ENCODE measurements at regions not wholly inside any gene's neighbourhood (a gene's known extent, or its start where the extent isn't known, plus 50 kb on each side); places are given as distances from the start of the nearest gene placed in this dataset.
"Not testable (repeated sequence)": the region's sequence is repeated elsewhere in the genome, so short reads cannot be mapped to it uniquely, and the experiment has no call there.

DNA sequence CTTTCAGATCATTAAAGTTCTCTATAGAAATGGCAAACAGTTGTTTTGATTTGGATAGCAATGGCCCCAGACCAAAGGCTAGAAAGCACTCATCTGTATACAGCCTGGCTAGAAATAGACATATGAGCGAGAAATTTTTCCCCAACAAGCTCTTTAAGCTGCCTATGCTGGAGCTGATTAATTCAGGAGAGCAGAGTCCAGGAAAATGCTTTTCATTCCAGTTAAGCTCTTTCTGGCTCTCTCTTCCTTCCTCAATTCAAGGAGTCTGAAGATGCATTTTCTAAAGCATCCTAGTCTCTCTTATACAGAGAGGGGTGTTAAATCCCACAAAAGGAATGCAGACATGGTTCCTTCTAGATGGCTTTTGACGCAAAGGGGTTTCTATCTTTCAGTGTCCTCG lies 141.7 kb upstream of the RAI2 start:
- DNase-seq: no peak

DNA sequence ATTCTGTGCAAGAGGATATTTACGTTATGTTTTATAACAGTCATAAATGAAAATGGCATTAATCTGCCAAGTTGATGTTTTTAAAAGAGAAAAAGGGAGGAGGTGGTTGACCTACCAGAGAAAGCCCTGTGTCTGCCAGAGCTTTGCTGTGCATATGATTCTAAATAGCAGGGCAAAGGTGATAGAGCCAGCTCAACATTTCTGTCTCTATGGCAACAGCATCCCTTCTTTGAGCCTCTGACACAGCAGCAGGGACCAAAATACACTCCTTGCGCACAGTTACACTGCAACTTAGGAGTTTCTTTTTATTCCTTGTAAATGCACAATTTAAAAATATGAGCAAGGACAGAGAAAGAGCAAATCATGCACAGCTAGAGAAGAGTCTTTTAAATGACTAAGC lies 133.3 kb upstream of the RAI2 start:
- no peak for DNase-seq

DNA sequence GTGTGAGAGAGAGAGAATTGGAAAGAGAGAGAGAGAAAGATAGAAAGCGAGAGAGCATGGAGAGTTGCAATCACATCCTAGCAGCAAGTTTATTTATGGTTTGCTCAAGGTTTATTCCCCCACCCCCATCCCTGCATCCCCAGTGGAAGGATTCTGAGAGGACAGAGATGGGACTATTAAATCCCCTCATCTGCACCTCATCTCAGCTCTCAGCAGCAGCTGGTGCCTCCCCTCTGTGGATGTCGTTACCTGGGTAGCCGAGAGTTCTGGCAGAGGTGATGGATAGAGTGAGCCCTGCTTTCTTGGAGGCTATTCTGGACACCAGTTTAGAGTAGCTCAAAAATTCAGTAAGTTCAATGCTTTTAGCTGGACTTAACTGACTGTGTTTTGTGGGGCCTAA lies 132.0 kb upstream of the RAI2 start:
- no peak for DNase-seq

DNA sequence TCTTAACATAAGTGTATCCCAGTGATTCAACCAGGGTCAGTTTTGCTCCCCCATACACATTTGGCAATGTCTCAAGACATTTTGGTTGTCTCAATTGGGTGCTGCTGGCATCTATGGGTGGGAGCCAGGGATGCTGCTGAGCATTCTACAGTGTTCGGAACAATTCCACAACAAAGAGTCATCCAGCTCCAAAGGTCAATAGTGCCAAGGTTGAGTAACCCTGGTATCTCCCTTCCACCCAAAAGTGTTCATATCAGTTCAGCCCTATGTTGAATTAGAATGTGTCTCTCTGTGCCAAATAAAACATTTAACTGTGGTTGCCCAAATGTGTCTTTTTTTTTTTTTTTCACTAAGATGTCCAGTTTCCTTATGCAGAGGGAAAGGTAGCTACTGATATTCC lies 129.4 kb upstream of the RAI2 start:
- DNase-seq: peak; percentile 30

DNA sequence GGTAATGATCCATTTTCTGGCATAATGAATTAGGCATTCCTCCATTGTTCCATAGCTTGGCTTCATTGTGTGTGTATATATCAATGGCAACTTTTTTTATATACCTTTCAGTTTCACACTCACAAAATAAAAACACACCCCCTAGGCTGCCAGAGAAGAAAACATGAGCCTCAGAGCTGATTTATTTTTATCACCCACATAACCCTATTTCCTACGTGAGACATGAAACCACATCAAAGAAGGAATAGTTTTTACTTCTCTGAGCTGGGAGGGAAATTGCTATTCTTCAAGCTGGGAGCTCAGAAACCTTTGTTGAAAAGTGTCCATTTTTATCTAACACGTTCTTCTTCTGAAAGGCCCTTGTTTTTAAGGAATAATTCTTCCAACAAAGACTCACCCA lies 126.7 kb upstream of the RAI2 start:
- DNase-seq: no peak

DNA sequence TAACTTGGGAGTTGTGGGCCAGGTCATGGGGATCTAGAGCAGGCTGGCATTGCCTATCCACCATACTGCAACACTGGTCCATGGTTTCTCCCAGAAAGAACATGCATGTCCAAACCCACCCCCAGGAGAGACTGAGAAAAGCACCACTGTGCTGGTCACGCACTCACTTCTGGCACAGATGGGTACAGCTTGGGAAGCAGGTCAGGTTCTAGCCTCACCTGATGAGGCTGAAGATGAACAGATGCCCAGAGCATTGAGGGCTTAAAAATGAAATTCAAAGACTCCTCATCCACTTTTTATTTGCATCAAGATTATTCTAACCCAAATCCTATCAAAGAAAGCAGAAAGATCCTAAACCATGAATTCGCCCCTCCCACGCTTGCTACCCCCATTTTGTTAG lies 125.9 kb upstream of the RAI2 start:
- no peak for DNase-seq

DNA sequence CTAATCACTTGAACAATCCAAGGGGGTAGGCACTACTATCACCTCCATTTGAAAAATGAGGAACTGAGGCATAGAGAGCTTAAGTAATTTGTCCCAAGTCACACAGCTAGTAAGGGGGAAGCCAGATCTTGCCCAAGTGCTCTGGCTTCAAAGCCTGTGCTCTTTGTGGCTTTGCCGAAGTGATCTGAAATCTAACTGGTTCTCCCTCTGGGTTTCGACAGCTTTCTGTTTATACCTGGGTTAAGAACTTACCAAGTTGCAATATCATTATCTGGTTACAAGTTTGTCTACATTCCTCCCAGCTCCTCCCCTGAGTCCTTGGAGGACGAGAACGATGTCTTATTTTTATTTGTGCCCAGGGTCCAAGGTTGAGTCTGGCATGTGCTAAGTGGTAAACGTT lies 125.3 kb upstream of the RAI2 start:
- no peak for DNase-seq

DNA sequence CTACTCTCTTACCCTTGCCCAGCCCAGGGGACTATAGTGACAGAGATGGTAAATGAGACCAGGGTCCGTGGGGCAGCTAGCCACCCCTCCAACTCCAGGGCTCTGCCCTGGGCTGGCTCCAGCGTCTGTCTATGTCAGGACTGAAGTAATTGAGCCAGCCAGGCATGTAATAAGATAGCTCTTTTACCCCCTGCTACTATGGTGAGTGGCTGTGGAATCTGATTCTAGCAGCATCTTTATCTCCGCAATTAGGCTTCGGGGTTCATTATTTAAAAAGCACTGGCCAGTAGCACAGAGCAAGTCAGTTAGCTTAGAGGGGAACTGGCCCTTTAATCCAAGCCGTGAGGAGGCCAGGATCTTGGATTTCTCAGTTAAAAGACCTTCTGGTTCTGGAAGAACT lies 123.3 kb upstream of the RAI2 start:
- DNase-seq: no peak

DNA sequence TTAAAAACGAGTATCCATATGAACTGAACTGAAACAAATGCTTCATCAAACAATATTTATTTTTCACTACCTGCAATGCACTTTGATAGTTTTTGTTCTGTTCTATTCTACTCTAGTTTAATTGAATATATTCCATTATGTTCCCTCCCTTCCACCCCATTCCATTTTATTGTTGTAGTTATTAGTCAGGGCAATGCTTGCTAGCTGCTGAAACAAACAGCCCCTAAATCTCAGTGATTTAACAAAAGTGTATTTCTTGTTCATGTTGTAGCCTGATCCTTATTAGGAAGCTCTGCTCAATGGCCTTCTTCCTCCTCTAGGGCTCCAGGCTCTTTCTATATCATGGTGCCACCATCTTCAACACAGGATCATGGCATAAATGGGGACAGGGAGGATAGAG lies 122.3 kb upstream of the RAI2 start:
- no peak for DNase-seq

DNA sequence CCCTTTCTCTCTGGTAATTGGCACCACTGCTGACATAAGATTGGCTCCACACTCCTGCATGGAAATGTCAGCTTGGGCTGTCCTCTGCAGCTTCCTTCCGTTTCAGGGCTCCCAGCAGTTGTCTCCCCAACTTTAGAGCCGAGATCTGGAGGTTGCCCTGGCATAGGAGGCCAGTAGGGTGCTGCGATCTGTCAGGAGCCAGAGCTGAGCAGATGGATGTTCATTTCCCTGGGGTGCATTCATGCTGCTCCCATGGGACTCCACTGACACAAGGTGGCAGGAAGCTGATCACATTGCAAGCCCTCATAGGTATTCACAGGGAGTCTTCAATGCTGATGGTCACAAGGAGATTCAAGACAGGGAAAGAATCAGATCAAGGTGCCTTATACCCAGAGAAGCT lies 116.6 kb upstream of the RAI2 start:
- no peak for DNase-seq

DNA sequence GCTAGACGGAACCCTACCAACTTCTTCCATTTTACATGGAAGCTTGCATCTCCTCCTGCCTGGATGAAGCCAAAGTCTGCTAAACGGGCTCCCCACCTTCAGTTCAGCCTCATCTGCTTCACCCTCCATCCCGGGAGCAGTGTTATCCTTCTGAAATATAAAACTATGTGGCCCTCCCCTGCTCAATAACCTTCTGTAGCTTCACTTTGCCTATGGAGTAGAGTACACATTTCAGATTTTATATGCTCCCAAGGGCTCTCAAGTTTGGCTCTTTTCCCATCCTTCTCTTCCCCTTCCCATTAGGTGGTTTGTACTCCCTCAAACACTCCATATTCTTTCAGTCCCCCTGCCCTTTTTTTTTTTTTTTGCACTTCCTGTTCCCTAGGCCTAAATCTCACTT lies 115.9 kb upstream of the RAI2 start:
- DNase-seq: no peak

DNA sequence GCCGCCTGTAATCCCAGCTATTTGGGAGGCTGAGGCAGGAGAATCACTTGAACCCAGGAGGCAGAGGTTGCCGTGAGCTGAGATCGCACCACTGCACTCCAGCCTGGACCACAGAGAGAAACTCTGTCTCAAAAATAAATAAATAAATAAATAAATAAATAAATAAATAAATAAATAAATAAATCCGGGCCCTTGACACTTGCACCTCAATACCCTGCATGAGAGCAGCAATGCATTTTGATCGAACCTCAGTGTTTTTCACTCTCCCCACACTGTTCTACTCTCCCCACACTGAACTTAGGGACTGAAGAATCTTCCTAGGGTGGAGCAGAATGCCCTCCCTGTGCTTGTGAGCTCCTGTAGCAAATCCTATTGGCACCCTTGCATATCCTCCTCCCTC lies 114.3 kb upstream of the RAI2 start:
- not testable (repeated sequence) for DNase-seq

DNA sequence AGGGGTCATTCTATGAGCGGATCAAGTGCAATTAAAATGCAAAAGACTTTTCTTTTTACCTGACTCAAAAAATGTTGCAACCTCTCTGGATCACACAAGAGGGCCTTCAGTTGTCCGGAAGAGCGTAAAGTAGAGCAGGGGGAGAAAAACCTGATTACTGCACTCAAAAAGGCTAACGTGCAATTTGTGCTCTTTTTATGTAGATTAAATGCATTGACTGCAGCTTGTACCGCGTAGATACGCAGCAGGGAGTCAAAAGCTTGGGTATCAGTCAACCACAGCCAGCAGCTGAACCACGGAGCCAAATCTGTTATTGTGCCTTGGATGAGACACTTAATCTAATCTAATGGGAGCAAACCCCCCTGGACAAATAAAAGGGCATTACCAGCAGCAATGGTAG lies 107.3 kb upstream of the RAI2 start:
- no peak for DNase-seq

DNA sequence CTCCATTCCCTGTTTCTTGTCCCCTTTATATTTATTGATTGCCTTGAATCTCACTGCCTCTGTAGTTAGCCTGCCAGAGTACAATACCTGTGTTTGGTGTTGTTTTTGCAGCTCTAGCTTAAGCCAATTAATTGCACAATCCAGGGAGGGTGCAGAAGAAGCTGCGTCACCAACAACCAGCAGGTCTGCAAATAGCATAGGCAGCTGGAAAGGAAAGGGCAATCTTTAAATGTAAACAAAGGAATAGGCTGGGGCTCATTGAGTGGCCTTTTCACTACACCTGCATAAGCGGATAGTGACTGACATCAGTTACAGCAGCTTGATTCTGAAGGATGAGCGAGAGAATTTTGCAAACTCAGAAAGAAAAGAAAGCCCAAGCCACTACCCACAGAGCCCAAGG lies 106.8 kb upstream of the RAI2 start:
- no peak for DNase-seq

DNA sequence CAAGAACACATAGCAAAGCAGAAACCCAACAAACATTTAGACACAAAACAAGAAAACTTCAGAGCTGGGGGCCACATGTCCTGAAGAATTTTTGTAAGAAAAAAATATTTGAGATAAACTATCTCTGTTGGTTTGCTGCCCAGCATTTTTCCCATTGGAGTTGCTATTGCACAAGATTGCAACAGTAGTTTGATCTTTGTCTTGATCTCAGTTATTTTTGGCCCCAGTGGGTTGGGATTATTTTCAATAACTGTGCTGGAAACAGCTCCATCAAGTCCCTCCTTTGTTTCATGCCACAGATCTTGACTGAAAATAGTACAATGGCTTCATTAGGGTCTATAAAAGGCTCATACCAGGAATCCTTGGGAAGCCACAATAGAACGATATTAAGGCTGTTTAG lies 103.8 kb upstream of the RAI2 start:
- DNase-seq: no peak

DNA sequence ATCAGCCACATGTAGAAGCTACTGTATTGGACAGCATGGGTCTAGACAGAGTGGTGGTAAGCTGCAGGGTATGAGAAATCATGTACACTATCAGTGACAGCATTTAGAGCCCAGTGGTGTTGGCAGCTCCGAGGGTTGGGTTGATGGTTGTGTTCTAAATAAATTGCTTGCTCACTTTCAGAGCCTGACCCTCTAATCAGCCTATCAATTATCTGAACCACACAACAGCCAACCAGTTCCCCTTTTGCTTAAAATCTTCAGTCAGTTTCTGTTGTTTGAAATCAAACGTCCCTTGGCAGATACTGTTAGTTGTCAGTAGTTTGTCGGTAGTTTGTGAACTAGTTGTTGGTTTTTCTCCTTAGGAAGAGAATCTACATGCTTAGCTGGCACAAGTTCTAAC lies 99.8 kb upstream of the RAI2 start:
- no peak for DNase-seq

DNA sequence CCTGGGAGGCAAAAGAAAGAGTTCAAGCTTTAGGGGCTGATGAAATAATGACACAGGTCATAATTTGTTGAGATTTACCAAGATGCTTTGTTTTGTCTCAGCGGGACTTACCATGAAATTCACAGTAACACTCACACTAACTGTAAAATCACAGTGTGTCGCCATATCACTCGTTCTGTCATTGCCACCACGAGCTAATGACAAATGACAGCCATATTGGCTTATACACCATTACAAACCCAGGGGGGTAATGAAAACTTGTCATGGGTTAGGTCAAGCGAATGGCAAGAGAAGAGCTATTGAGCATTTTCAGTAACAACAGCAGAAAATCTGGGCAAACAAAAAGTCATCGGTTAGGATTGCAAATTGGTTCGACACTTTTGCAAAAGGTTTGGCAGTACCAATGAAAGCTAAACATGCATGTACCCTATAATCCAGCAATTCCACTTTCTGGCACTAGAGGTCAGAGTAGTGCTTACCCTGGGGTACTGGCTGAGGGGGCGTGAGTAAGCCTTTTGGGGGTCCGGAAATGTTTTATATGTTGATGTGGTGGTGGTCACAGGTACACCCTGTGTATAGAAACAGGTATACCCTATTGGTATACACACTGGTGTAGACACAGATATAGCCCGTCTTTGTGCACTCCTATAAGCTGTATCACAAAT lies 83.9 kb upstream of the RAI2 start:
- DNase-seq: no peak

DNA sequence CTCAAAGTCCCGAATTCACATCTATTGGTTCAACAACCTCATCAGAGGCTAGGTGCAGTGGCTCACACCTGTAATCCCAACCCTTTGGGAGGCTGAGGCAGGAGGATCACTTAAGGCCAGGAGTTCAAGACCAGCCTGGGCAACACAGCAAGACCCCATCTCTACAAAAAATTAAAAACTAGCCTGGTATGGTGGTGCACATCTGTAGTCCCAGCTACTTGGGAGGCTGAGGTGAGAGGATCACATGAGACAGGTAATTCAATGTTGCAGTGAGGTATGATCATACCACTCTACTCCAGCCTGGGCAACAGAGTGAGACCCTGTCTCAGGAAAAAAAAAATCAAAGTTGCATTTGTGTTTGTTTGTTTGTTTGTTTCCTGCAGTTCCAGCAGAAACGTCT lies 80.1 kb upstream of the RAI2 start:
- DNase-seq: not testable (repeated sequence)

DNA sequence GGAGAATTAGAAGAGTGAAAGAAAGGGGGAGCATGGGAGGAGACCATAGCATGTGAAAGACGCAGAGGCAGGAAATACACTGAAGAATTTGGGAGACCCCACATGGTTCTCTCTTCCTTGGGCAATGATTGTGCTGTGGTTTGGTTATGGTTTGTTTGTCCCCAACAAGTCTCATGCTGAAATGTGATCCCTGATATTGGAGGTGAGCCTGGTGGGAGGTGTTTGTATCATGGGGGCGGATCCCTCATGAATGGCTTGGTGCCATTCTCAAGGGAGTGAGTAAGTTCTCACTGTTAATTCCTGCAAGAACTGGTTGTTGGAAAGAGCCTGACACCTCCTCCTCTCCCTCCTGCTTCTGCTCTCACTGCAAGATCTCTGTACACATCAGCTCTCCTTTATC lies 78.6 kb upstream of the RAI2 start:
- no peak for DNase-seq

DNA sequence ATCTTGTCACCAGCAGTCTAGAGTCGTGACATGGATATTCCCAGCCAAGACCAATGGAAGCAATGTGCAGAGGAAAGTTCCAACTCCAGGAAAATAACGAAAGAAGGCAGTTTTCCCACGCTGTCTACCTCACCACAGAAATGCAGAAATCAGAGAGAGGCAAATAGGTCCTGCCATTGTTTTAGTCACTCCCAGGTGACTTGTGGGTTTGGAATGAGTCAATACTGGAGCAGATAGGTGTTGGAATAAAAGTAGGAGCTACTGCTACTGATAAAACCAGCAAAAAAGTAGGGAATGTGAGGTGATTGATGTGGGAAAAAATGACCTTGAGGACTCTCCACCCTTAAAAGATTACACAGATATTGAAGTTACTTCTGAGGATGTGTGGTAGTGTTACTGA lies 72.8 kb upstream of the RAI2 start:
- DNase-seq: no peak

DNA sequence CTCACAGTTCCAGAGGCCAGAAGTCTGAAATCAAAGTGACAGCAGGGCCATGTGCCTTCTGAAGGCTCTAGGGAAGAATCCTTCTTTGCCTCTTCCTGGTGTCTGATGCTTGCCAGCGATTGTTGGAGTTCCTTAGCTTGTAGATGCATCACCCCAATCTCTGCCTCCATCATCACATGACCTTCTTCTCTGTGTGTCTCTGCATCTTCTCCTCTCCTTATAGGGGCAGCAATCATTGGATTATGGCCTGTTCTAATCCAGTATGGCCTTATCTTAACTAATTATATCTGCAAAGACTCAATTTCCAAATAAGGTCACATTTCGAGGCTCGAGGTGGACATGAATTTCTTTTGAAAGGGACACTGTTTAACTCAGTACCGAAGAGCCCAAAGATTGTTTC lies 71.7 kb upstream of the RAI2 start:
- no peak for DNase-seq

DNA sequence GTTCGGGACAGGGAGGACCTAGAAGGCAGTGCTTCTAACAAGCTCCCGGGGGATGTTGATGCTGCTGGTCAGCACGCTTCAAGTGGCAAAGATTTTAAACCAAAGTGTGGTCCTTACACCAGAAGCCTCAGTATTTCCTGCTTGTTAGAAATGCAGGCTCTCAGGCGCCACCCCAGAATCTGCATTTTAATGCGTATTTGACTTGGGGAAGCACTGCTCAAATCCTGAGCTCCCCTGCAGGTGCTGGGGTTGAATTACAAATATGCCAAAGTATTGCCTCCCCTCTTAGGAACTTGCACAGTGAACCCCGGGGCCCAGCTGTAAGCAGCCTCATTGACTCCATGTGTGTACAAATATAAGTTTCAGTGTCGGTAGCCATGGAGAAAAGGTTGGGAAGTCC lies 70.8 kb upstream of the RAI2 start:
- DNase-seq: no peak

DNA sequence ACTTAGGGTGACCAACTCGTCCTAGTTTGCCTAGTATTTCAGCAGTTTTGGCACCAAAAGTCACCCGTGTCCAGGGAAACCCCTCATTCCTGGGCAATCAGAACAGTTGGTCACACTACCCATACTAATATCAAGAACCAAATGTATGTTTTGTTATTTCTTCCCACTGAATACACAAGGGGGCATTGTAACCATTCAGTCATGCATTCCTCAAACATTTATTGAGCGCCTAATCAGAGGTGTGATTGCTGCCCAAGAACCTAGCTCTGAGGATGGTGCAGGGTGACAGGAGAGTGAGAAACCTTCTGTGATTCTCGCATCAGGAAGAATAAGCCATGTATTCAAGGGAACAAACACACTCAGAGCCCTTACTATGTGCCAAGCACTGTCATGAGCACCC lies 69.8 kb upstream of the RAI2 start:
- no peak for DNase-seq

DNA sequence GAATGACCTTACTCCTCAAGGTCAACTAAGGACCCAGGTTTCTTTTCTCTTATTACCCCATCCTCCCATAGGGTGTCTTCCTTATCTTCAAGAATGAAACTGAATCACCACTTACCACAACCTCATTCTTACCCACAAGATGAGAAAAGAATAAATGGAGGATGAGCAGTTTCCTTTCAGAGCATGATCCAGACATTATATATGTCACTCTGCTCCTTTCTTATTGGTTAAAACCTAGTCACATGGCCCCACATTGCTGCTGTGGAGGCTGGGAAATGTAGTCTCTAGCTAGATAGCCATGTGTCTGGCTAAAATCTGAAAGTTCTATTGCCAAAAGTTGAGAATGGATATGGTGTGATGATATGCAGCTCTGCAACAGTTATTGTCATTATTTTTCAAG lies 62.4 kb upstream of the RAI2 start:
- DNase-seq: no peak

DNA sequence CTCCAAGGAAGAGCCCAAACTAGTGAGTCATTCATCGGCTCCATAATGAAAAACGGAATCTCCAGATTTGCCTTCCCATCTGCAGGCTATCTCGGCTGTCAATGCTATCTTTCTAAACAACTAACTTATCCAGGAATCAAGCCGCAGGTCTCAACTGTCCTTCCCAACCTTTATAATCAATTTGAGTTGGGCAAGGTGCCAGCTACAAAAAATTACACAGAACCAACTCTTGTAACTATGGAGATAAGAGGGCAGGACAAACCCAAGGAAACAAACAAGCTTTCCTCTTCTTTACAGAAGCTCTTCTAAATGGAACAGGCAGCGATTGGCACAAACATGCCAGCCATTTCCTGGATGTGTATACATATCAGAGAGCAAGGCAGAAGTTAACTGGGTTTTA lies 61.2 kb upstream of the RAI2 start:
- DNase-seq: no peak

DNA sequence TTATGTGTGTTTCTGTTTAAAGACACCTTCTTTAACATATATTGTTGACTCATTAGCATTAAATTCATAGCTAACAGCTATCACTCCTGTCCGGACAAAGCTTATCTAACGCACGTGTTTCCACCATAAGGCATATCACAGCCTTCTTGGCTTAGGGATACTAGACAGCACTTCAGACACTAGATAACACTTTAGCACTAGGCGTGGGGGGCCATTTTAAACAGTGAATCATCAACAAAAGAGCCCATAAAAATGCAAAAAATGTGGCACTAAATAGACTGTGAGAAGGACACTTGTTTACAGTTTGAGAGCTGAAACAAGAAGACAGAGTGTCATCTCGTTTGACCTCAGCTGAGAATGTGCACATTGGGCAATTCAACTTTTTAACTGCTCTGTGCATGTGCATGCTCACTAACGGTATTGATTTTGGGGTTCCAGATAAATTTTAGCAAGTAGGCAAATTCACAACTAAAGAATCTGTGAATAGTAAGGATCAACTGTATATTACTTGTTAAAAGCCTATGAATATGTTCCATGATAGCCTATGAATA lies 58.9 kb upstream of the RAI2 start:
- DNase-seq: no peak
